ENCODE measurements at regions not wholly inside any gene's neighbourhood (a gene's known extent, or its start where the extent isn't known, plus 50 kb on each side); places are given as distances from the start of the nearest gene placed in this dataset.

DNA sequence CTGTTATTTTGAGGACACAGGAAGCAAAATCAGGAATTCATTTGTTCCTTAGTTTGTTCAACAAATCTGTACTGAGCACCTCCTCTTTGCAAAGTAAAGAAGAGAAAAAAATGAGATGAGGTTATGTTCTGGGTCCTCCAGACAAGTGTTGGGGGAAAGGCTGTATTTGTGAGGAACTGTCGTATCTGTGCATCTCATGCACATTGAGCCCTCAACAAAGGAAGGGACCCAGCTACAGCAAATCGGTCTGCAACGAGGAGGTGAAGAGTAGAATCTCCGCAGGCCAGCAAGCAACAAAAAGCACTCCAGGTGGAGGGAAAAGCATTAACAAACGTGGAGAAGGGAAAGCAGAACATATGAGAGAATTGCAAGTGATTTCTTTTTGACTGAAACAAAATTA is 143.0 kb upstream of the CYP1B1 start:
- H3K27ac ChIP-seq (ENCODE audit: low read depth, low read length): peak overlapping the region; percentile 64
- H3K27me3 ChIP-seq (ENCODE audit: control insufficient read depth, insufficient read depth, low read length): no peaks in the 10 kb centered on the region
- no peaks in the 10 kb centered on the region for H3K36me3 ChIP-seq (ENCODE audit: control insufficient read depth, insufficient read depth, low read length)
- H3K9ac ChIP-seq (ENCODE audit: low read length): no peak overlapping the region
- peaks cover 15% of the 10 kb centered on the region for H3K4me1 ChIP-seq (ENCODE audit: control insufficient read depth, insufficient read depth, low read length)
- no peak overlapping the region for H3K4me3 ChIP-seq (ENCODE audit: low read length)

DNA sequence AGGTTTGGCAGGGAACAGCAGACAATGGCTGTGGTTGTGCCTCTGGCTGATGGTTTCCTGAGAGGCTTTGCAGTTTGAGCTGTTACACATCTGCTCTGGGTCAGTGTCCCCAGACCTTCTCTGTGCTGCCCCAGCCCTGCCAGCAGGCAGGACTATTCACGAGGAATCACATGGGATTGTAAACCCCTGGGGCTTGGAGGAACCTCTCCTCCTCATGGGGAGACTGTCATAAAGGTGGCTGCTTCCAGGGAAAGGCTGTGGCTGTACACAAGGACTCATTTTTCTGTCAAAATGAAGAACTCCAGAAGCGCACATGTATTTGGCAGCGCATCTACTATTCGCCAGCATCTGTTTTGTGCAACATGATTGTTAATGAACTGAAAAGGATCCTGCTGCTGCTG is 142.6 kb upstream of the CYP1B1 start:
- Histone ChIP-seq H3K27ac (ENCODE audit: low read depth, low read length) (peak overlapping the region; percentile 64), H3K4me1 (ENCODE audit: control insufficient read depth, insufficient read depth, low read length) (peaks cover 17% of the 10 kb centered on the region), H3K9ac (ENCODE audit: low read length) (no peak overlapping the region), H3K4me3 (ENCODE audit: low read length) (no peak overlapping the region), H3K36me3 (ENCODE audit: control insufficient read depth, insufficient read depth, low read length) (no peaks in the 10 kb centered on the region), H3K27me3 (ENCODE audit: control insufficient read depth, insufficient read depth, low read length) (no peaks in the 10 kb centered on the region)

DNA sequence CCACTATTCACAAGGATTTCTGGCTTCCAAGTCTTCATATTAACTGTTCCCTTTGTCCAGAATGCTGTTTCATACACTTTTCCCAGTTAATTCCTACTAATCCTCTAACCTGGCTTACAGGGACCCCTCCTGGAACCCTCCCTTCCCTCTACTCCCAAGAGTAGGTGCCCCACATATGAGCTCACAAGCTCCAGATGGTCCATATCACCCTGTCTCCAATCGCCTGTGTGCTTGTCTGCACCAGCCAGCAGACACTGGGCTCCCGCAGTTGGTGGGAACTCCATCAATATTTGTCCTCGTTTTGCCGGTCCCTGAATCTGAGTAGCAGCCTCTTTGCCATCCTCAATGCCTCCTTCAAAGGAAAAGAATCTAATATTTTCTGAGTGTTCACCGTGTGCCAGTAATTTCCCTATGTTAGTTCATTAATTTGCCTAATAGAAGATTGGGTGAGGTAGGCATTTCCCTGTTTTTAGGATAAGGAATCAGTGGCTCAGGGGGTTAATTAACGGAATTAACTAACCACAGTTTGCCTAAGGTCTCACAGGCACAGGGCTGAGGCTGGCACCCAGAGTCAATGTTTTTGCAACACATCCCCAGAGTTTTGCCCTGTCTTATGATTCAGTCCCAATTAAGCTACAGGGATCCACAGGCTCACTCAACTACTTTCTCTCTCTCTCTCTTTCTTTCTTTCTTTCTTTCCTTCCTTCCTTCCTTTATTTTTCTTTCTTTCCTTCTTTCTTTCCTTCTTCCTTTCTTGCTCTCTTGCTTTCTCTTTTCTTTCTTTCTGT is 141.6 kb upstream of the CYP1B1 start:
- Histone ChIP-seq H3K9ac (ENCODE audit: low read length) (no peak overlapping the region), H3K27ac (ENCODE audit: low read depth, low read length) (peak overlapping the region; percentile 64), H3K27me3 (ENCODE audit: control insufficient read depth, insufficient read depth, low read length) (no peaks in the 10 kb centered on the region), H3K4me1 (ENCODE audit: control insufficient read depth, insufficient read depth, low read length) (peaks cover 17% of the 10 kb centered on the region), H3K4me3 (ENCODE audit: low read length) (no peak overlapping the region), H3K36me3 (ENCODE audit: control insufficient read depth, insufficient read depth, low read length) (no peaks in the 10 kb centered on the region)

DNA sequence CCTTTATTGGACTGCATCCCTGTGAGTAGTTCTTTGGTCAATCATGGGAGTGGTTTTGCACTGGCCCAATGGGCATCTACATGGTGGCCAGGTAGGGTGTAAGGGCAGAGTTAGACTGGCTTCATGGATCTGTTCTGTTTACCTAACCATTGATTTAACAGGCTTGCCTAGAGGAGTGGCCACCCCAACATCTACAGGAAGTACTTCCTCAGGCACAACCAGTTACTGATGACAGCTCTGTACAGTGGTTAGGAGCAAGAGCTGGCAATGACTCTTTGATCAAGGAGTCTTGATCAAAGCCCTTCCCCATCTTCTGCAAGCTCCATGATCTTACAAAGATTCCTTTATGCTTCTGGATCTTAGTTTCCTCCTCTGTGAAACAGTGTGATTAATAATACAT is 140.9 kb upstream of the CYP1B1 start:
- H3K4me1 ChIP-seq (ENCODE audit: control insufficient read depth, insufficient read depth, low read length): peaks cover 17% of the 10 kb centered on the region
- no peak overlapping the region for H3K4me3 ChIP-seq (ENCODE audit: low read length)
- no peaks in the 10 kb centered on the region for H3K36me3 ChIP-seq (ENCODE audit: control insufficient read depth, insufficient read depth, low read length)
- no peak overlapping the region for H3K9ac ChIP-seq (ENCODE audit: low read length)
- no peaks in the 10 kb centered on the region for H3K27me3 ChIP-seq (ENCODE audit: control insufficient read depth, insufficient read depth, low read length)
- H3K27ac ChIP-seq (ENCODE audit: low read depth, low read length): no peak overlapping the region

DNA sequence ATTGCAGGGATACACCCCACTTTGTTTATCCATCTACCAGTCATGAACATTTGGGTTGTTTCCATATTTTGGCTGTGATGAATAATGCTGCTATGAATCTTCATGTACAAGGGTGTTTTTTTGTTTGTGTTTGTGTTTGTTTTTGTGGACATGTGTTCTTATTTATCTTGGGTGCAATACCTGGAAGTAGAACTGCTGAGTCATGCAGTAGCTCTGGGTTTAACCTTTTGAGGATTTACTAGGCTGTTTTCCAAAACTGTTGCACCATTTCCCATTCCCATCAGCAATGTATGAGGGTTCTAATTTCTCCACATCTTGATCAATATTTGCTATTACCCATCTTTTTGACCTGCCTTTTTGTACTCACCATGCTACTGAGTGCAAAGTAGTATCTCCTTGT is 140.0 kb upstream of the CYP1B1 start:
- no peak overlapping the region for H3K4me3 ChIP-seq (ENCODE audit: low read length)
- H3K4me1 ChIP-seq (ENCODE audit: control insufficient read depth, insufficient read depth, low read length): peaks cover 17% of the 10 kb centered on the region
- no peaks in the 10 kb centered on the region for H3K36me3 ChIP-seq (ENCODE audit: control insufficient read depth, insufficient read depth, low read length)
- H3K27me3 ChIP-seq (ENCODE audit: control insufficient read depth, insufficient read depth, low read length): no peaks in the 10 kb centered on the region
- H3K27ac ChIP-seq (ENCODE audit: low read depth, low read length): no peak overlapping the region
- no peak overlapping the region for H3K9ac ChIP-seq (ENCODE audit: low read length)

DNA sequence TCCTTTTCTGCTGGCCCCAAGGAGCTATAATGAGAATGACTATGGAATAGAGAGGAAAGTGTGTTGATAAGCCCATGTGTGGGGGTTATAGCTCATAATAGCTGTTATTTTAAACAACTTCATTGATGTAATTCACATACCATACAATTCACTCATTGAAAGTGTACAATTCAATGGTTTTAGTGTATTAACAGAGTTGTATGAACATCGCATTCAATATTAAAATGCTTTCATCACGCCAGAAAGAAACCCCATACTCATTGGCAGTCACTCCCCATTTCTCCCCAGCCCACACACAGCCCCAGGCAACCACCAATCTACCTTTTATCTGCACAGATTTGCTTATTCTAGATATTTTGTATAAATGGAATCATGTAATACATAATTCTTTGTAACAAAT is 139.6 kb upstream of the CYP1B1 start:
- Histone ChIP-seq H3K9ac (ENCODE audit: low read length) (no peak overlapping the region), H3K4me1 (ENCODE audit: control insufficient read depth, insufficient read depth, low read length) (peaks cover 17% of the 10 kb centered on the region), H3K4me3 (ENCODE audit: low read length) (no peak overlapping the region), H3K36me3 (ENCODE audit: control insufficient read depth, insufficient read depth, low read length) (no peaks in the 10 kb centered on the region), H3K27me3 (ENCODE audit: control insufficient read depth, insufficient read depth, low read length) (no peaks in the 10 kb centered on the region), H3K27ac (ENCODE audit: low read depth, low read length) (no peak overlapping the region)

DNA sequence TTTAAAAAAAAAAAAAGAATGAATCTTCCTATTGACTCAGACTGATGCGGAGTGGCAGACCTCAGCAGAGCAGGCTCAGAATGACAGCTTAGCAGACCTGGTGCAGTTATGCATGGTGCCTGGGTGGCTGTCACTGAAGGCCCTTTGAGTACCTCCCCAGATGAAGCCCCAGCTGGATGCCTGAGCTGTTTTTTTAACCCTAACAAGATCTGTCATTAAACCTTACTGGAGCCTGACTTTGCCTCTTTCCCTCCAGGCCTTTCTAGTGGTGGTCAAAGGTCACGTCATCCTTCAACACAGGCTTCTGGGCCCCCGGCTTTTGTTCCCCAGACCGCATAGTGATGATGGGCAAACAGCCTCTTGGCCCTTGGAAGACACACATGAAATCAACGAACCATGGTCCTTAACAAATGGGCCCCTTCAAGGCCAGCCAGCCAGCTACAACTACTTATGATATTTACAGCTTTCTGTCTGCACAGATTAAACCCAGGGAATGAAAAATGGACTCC is 138.3 kb upstream of the CYP1B1 start:
- H3K27me3 ChIP-seq (ENCODE audit: control insufficient read depth, insufficient read depth, low read length): no peaks in the 10 kb centered on the region
- H3K4me1 ChIP-seq (ENCODE audit: control insufficient read depth, insufficient read depth, low read length): peaks cover 17% of the 10 kb centered on the region

DNA sequence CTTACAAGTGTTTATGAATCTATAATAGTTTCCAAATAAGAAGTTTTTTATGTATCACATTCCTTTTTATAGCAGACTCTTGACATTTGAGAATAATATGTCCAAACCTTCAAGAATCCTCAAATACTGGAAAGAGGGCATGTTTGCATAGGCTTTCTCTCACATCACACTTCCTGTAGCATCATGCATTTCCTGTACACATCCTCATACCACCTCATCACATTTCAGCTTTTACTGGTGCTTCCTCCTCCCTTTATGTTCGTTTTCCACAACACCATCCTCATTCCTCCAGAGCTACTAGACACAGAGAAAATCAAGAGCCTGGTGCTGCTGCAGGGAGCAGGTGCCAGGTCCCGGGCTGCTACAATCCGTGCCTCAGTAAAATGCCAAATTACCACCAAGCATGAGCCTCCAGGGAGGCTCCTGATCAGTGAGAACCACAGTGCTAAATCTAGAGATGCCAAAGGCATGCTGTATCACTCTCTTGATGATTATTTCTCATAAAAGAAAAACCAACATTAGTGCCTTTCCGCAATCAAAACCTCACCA is 137.7 kb upstream of the CYP1B1 start:
- Histone ChIP-seq H3K27me3 (ENCODE audit: control insufficient read depth, insufficient read depth, low read length) (no peaks in the 10 kb centered on the region), H3K4me3 (ENCODE audit: low read length) (no peak overlapping the region), H3K27ac (ENCODE audit: low read depth, low read length) (no peak overlapping the region), H3K4me1 (ENCODE audit: control insufficient read depth, insufficient read depth, low read length) (peaks cover 14% of the 10 kb centered on the region), H3K36me3 (ENCODE audit: control insufficient read depth, insufficient read depth, low read length) (no peaks in the 10 kb centered on the region), H3K9ac (ENCODE audit: low read length) (no peak overlapping the region)

More for the DNA sequence above, 138.3 kb upstream of the CYP1B1 start:
- Histone ChIP-seq H3K9ac (ENCODE audit: low read length) (no peak overlapping the region), H3K27ac (ENCODE audit: low read depth, low read length) (no peak overlapping the region), H3K4me3 (ENCODE audit: low read length) (no peak overlapping the region), H3K36me3 (ENCODE audit: control insufficient read depth, insufficient read depth, low read length) (no peaks in the 10 kb centered on the region)

DNA sequence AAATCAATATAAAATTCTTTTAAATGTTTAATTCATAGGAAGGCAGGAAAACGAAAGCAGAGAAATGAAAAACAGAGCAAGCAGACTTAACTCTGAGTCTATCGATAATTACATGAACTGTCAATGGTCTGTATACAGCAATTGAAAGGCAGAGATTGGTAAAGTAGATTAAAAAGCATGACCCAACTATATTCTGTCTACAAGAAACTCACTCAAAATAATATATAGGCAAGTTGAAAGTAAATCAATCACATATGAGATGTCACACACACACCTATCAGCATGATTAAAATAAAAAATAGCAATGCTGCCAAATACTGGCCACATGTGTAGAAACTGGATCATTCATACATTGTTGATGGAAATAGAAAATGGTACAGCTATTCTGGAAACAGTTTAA is 136.4 kb upstream of the CYP1B1 start:
- Histone ChIP-seq H3K27ac (ENCODE audit: low read depth, low read length) (no peak overlapping the region), H3K27me3 (ENCODE audit: control insufficient read depth, insufficient read depth, low read length) (no peaks in the 10 kb centered on the region), H3K4me1 (ENCODE audit: control insufficient read depth, insufficient read depth, low read length) (peaks cover 2% of the 10 kb centered on the region), H3K9ac (ENCODE audit: low read length) (no peak overlapping the region), H3K4me3 (ENCODE audit: low read length) (no peak overlapping the region), H3K36me3 (ENCODE audit: control insufficient read depth, insufficient read depth, low read length) (no peaks in the 10 kb centered on the region)

DNA sequence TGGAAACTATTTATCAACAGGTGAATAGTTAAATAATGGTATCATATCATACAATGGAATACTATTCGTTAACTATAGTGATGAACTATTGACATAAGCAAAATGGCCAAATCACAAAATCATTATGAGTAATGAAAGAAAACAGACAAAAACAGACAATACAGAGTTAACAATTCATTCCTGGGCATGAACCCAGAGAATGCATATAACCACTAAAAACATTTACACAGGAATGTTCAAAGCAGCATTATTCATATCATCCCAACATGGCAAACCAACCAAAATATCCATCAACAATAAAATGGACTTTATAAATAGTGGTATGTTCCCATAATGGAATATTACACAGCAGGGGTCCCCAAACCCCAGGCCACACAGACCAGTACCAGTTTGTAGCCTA is 131.2 kb upstream of the CYP1B1 start:
- no peaks in the 10 kb centered on the region for H3K27me3 ChIP-seq (ENCODE audit: control insufficient read depth, insufficient read depth, low read length)
- H3K36me3 ChIP-seq (ENCODE audit: control insufficient read depth, insufficient read depth, low read length): no peaks in the 10 kb centered on the region
- H3K9ac ChIP-seq (ENCODE audit: low read length): no peak overlapping the region
- H3K27ac ChIP-seq (ENCODE audit: low read depth, low read length): no peak overlapping the region
- no peaks in the 10 kb centered on the region for H3K4me1 ChIP-seq (ENCODE audit: control insufficient read depth, insufficient read depth, low read length)
- H3K4me3 ChIP-seq (ENCODE audit: low read length): no peak overlapping the region

DNA sequence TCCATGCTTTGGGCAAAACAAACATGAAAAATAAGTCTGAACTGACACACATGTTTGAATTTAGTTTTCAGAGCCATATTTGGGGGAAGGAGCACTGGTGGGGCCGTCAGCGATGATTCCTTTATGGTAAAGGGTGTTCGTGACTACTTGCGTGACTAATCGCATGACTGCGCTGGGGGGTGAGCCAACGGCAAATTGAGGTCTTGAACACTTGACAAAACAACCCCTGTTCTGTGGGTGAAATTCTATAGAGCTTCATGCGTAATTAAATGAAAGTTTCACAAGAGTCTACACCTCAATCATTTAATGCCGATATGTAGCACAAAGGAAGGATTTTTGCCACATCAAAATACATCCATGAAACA is 127.5 kb upstream of the CYP1B1 start:
- no peak overlapping the region for H3K4me3 ChIP-seq (ENCODE audit: low read length)
- no peak overlapping the region for H3K9ac ChIP-seq (ENCODE audit: low read length)
- H3K4me1 ChIP-seq (ENCODE audit: control insufficient read depth, insufficient read depth, low read length): peaks cover 19% of the 10 kb centered on the region
- H3K36me3 ChIP-seq (ENCODE audit: control insufficient read depth, insufficient read depth, low read length): no peaks in the 10 kb centered on the region
- no peak overlapping the region for H3K27ac ChIP-seq (ENCODE audit: low read depth, low read length)
- H3K27me3 ChIP-seq (ENCODE audit: control insufficient read depth, insufficient read depth, low read length): no peaks in the 10 kb centered on the region

DNA sequence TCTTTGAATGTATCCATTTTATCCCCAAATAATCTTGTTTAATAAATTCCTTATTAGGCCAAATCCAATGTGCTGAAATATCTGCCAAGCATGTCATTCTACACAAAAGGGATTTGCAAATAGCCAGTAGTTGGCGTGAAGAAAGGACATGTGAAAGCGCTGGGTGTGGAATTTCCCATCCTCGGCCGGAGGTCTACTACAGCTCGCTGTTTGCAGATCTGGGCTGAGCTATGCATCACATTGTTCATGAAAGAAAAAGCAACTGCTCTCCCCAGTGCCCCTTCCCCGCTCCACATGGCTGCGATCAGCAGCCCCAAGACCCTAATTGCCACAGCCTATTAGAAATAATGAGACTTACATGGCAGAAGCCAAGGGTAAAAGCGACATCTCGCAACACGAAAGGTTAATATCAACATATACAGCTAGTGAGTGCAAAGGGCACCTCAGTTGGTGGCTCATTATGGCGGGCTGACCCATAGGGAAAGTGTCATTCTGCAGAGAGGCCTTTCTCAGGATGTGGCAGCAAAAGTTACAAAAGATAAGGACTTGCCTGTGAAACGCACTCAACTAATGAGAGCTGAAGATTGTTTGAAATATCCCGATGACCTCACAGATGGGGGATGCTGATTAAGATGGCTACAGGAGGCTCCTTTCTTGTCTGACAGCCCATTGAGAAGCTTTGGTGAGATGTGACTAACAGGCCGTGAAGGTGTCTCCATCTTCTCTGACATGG is 126.9 kb upstream of the CYP1B1 start:
- Histone ChIP-seq H3K36me3 (ENCODE audit: control insufficient read depth, insufficient read depth, low read length) (no peaks in the 10 kb centered on the region), H3K4me3 (ENCODE audit: low read length) (no peak overlapping the region), H3K27ac (ENCODE audit: low read depth, low read length) (no peak overlapping the region), H3K27me3 (ENCODE audit: control insufficient read depth, insufficient read depth, low read length) (no peaks in the 10 kb centered on the region), H3K4me1 (ENCODE audit: control insufficient read depth, insufficient read depth, low read length) (peaks cover 19% of the 10 kb centered on the region), H3K9ac (ENCODE audit: low read length) (no peak overlapping the region)

Measured in rectal smooth muscle tissue (tissue), 1 donor.